HG02798 (cell line): ENCODE measurements at regions not wholly inside any gene's neighbourhood (a gene's known extent, or its start where the extent isn't known, plus 50 kb on each side); places are given as distances from the start of the nearest gene placed in this dataset.

Experiments used
- ATAC-seq: cut with Tn5 transposase; IDR thresholded peaks from one replicate; pipeline ENCODE4 v1.9.1; 2021; ENCODE audit warnings: mild to moderate bottlenecking; ENCODE audit not compliant: unreplicated experiment, poor library complexity

DNA sequence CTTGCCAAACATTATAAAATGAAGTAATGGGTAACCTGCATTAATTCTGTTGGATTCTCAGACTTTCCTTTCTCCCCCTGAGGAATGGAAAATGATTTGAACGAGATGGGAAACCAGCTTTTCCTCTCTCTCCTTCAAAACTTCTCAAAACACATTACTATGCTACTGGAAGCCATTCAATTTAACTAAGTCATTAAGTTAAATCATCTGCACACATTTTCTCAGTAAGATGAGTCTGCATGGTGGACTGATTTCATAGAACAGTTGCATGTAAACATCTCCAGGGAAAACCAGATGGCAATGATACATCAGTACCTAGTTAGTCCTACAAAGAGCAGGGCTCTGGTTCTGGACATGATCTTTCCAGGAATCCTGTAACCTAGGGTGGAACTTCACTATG is 59.9 kb downstream of the BMP4 start:
- no peak for ATAC-seq

DNA sequence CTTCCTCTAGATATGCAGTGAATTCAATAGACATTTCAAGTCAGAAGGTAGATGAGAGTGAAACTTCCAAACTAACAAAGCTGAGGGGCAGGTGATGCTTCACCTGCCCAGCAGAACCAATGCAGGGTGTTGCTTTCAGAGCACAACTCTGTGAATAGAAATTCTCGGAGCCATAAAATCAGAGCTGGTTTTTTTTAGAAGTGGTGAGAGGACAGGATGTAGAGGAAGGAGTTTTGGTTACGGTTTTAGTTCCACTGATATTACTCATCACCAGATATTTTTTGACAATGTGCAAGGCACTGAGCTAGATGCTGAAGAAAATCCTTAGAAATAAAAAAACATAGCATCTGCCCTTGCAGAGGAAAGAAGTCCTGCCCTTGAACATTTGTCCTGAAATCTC is 62.2 kb downstream of the BMP4 start:
- ATAC-seq = peak; percentile 61

DNA sequence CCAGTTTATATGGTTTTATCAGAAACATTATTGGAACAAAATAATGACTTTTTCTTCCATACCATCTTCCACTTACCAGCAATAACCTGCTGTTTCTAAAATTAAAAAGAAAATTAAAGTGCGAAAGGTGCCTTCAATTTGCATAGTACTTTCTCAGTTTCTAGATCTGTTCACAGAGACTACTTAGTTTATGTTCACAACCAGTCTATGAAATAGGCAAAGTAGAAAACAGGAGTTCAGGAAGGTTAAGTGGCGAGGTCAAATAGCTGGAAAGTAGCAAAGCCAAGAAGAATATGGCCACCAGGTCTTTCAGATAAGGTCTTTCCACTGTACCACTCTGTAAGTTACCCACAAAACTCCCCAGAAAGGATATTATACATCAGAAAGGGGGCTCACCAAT is 63.3 kb downstream of the BMP4 start:
- no peak for ATAC-seq

DNA sequence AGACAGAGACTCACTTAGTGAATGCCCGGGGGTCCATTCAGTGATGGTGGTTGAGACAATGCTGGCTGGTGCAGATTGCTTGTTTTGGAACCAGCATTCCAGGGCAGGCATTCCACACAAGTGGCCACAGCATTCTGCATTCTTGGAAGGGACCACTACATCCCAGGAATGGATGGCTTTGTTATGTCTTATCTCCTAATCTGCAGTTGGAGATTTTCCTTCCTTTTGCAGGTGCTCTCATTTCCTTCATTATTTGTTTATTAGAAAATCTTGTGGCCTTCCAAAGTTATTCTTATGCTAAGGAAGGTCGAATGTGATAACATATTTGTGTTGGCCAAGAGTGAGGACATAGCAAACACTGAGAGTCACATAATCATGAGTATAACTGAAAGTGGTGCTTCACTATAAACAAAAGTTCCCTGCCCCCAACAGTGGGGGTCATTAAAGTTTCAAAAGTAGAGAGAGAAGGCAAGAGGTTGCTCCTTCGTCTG is 66.0 kb downstream of the BMP4 start:
- no peak for ATAC-seq

DNA sequence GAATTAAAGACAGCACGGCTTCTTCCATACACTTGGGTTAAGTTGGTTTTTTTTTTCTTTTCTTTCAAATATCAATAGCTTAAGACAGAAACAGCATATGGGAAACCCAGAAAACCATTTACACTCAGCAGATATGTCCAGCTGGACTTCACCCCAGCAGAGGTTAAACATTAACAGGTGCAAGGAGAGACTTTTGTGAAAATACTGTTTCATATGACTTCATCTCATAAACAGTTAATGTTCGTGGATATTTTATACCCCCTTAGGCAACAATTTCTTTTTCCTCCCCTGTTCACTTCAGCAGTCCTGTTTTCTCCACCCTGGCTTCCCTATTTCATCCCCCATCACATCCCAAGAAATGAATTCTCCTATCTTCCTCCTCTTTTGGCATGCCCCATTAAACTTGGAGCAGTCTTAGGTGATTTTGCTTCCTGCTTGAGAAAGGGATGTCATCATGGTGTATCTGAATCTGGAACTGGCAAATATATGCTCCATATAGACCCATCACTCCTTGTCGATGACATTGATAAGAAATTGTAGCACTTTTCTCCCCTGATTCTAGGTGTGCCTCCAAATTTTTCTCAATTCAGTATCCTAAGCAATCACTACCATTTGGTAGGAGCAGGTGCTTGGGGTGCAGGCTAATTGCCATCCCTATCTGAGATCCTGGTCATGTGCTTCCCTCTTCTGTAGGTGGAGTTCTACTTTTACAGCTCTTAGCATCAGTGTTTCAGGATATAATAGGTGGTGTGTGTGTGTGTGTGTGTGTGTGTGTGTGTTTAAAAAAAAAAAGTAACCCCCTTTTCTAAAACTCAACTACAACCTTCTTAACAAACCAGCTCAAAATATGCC is 67.9 kb downstream of the BMP4 start:
- peak; percentile 46 for ATAC-seq

DNA sequence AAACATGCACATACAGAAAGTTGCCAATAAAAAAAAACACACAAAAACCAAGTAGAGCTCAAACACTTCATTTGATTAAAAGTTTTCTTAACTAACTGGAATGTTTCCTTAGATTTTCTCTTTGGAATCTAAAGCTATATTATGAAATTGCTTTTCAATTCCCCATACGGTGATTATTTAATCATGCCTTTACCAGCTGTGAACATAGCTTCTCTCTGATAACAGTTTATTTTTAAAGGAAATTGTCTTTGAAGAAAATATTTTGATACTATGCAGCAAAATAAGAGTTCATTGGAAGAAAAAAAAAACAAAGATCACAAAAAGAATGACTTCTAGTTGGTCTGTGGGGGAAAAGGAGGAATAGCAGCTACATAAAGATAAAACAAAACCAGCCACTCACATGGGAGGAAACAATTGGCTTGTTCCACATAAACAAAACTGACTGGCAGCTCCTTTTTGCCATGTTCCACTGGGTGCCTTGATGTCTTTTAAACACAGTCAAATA is 71.4 kb downstream of the BMP4 start:
- no peak for ATAC-seq

DNA sequence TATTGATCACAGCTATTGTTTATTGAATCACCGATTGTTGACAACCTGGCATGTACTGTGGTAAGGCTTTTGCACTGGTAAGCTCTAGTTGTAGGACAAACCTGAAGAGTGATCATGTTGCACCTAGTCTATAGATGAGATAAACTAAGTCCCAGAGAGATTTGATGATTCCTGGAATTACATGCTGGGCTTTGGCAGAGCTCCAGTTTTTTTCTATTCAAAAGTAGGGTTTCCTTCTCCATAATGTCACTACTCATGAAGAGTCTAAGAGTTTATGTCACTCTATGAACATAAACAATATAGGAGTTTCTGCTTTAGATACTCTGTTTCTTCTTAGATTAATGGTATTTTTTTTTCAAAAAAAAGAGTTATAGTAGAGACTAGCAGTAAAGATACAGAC is 72.0 kb downstream of the BMP4 start:
- ATAC-seq = no peak

DNA sequence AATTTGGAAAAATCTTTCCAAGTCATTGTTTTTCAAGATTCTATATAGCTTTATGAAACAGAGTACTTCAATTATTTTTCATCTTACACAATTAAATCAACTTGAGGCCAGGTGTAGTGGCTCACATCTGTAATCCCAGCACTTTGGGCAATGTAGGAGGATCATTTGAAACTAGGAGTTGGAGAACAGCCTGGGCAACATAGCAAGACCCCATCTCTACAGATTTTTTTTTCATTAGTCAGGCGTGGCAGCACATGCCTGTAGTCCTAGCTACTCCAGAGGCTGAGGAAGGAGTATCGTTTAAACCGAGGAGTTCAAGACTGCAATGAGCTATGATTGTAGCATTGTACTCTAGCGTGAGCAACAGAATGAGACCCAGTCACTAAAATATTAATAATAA is 72.9 kb downstream of the BMP4 start:
- no peak for ATAC-seq

DNA sequence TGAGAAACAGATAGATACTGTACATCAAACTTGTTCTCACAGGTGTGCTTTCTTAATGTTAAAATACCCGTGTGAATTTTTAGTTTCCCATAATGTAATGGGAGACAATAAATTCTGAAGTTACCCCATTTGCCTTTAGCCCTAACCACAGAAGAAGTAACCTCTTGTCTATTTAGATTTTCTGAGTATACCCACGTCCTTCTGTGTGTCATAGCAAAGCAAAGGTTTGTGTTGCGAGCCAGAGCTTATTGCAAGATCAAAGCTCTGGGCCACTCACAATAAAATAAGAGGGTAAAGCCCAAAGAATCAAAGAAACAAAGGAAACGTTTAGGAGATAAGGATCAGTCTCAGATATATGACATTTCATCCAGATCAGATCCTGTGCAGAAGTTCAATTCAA is 73.9 kb downstream of the BMP4 start:
- no peak for ATAC-seq

DNA sequence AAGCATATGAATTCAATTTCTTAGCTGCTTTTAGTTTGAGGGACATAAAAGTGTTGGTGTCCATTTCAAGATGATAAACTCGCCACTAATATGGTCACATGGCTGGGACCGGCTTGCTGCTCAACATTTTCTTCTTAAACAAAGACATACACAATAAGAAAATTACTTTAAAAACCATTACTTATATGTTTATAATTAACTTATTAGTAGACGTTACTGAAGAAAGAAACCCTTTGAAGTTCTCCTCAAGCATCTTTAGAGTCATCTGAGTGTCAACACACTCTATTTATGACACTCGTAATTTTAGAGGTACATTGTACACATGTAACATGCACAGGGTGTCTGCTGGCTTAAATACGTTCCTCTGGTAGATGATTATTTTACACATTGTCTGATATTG is 74.7 kb downstream of the BMP4 start:
- ATAC-seq = no peak

DNA sequence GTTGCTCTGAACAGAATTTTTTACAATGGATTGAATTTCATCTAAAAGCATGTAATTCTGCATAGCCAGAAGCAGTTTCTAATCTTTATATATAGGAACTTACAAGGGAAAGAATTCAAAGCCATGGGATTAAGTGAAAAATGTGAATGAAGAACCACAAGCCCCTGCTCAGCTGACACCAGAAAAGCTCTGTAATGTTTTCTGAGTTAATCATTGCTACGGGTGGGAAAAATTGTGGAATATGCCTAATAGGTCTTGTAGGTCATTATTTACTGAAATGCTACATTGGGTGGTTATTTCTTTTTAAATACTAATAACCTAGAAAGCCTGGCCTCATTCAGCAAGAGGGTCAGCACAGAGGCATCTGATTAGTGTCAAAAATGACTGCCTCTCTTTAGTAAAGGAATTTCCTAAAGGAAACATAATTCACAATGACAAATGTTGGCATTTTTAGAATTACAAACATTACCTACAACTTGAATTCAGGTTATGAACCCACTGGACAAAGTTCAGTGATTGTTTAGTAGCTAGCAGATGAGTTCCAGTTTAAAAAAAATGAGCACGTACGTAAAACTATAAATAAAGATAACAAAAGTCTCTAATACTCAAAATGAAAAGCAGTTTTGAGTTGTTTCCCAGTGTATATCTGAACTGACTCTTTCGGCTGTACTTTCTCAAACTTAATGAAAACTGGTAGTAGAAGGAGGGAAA is 75.3 kb downstream of the BMP4 start:
- no peak for ATAC-seq

DNA sequence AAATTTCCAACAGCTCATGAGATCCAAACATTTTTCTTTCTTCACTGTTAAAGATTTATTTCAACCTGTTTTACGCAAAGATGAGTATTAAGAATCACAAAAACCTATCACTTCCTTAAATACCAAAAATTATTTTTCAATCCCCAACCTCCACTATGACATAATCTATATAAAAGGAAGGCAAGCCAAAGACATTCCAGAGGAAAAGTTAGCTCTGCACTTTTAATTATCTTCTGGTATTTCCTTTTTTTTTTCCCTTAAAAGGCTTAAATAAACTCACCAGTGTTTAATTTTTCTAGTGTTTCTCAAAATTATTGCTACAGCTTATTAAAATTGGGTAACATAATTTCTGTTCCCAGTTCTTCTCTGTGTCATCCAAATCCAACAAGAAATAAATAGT is 75.9 kb downstream of the BMP4 start:
- ATAC-seq = no peak

DNA sequence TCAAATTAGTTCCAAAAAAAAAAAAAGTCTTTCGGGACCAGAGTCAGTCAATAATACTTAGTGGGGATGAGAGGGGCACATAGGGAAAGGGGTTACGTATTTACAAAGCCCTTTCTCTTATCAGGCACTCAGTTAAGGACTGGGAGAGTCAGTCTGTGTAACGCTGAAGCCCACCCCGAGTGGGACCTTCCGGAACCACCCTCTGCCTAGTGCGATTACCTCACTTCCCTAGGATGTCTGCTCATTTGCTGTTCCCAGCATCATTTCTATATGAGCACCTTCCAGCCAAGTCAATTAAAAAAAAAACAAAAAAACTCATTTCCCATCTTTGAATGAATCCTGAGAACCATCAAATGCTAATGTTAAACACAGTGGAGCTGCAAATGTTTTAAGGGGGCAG is 76.9 kb downstream of the BMP4 start:
- no peak for ATAC-seq

DNA sequence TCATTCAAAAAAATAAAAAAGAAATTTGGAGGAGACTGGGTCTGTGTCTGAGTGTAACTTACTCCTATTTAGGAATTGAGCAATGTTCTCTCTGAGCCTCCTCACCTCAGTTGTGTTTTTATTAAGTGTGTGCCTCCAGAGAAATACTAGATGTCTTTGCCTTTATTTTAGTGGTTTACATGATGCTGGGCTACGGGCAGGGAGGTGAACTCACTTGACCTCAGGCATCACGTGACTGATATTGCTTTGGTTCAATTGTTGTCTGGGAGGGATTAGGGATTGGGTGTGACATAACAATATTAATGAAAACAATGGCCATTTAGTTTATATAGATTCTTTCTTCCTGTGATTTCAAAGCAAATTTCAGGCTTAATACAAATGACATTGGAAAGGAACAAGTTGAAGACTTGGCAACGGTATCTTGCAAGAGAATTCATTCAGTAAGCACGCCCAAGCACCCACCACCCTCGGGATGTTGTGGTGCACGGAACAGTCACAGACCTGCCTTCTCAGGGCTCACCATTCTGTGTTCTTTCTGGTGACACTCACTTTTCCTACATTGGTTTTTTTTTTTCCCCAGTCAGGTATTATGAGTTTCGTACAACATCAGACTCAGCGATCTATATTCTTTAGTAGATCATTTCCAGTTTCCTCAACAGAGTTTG is 77.5 kb downstream of the BMP4 start:
- ATAC-seq = no peak

DNA sequence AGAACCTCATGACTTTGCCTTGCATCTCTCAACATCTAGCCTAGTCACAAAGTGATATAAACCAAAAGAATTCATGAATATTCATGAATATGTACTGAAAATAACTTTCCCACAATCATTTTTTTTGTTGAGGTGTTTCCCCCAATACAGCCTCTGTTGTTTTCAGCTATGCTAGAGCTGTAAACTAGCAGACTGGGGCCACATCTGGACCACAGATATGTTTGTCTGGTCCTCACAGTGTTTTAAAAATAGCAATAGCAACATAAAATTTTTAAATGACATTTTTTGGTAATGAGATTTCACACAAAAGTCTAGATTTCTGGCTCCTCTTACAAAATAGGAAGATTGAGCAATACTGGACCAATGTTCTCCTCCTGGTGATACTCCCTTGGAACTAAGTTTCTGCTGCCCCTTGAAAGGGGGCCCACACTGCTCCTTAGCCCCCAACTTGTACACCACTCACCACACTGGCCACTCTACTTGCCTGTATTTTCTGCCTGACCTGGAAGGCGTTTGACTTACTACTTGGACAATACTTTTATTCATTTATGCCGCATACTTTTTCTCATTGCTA is 81.2 kb downstream of the BMP4 start:
- no peak for ATAC-seq

DNA sequence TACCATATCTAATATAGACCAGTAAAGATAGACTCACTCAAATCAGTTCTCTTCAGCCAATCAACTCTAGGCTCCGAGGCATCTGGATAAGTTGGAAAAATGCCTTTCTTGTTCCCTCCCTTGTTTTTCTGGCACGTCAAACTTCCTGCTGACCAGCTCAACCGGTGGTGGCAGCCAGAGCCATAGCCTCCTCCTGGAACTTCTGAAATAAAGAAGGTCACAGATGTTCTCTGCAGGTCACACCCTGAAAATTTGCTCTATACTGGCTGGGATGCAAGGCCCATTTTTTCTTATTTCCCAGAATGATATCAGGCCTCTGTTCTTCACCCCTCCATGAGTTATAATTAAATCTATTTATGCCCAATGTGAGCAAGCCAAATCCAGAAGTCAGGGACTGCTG is 81.9 kb downstream of the BMP4 start:
- ATAC-seq = no peak

DNA sequence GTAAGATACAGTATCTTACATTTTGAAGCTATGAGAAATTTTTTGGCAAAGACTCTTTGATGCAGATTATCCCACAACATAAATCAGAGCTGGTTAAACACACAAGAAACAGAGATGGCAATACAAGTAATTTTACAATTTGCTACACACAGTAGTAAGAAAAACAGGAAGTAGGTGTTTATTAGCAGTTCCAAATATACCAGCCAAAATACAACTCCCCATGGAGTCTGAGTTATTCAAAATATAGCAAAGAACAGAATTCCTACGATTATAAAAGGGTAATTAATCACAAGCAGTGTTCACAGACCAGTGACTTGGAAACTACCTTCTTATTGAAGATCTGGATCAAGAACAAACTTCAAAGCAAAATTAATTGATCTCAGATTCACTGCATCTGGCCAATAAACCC is 83.9 kb downstream of the BMP4 start:
- no peak for ATAC-seq

DNA sequence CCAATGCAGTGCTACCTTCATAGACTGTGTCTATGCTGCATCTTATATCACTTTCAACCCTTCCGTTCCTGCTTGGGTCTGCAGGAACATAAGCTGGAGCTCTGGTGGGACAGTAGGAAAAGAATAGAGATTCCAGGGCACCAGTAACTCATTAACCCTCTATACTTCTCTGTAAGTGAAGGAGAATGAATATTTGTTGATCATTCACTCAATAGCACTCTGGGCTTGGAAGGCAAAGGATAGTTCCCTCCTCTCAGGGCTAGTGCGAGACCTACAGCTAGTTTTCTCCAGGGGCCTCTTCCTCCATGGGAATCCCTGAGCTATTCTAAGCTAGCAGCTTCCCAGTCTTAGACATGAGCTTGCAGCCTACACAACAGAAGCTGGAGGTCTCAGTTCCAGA is 84.7 kb downstream of the BMP4 start:
- ATAC-seq = no peak

DNA sequence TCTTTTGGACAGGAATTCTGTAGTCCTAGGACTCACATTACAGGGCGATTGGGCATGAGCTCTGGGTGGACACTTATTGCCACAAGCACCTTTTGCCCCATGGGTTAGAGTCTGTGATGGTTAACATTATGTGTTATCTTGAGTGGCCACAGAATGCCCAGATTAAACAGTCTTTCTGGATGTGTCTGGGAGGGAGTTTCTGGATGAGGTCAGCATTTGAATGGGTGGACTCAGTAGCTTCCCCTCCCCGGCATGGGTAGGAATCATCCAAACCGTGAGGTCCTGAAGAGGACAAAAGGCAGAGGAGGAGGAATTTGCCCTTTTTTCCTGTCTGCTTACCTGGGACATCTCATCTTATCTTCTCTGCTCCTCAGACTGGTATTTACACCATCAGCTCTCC is 85.6 kb downstream of the BMP4 start:
- ATAC-seq = no peak

DNA sequence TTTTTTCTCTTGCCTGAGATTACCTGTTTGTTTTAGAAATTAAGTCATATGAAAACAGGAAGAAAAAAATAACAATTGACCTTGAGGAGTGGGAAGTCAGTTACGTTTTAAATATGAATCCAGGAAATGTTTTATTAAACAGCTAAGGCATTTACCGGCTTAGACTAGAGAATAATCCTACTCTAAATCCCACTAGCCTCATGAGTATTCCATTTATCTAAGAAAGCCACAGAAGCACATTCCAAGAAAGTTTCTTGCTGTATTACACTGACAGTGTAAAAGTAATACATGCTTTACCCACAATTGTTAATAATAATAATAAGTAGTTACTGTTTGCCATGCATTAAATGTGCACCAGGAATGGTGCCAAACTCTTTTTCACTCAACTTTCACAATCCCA is 90.9 kb downstream of the BMP4 start:
- ATAC-seq = no peak

DNA sequence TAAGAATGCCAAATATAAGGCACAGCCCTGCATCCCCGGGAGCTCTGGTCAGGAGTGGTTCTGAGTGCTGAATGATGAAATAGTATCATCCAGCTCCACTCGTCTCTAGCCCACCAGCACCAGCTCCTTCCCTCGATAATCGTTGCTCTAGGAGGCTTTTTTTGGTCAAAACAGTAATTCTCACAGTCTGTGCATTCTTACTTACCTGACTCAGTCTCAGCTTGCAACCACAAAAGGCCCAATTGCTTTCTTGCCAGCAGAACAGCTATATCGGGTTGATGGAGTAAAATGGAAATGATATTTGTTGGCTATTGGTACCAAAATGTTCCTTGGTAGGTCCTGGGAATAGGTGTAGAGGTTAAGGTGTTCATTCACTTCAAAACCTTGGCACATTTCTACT is 94.8 kb downstream of the BMP4 start:
- no peak for ATAC-seq
